K562 (cell line): ENCODE measurements at regions not wholly inside any gene's neighbourhood (a gene's known extent, or its start where the extent isn't known, plus 50 kb on each side); places are given as distances from the start of the nearest gene placed in this dataset.

Experiments used
- EZH2 ChIP-seq: IDR thresholded peaks from 2 replicates; pipeline ENCODE4 v1.6.1; 2012; ENCODE audit warnings: low read depth, mild to moderate bottlenecking, inconsistent platforms, low read length, borderline replicate concordance
- HMG20A ChIP-seq: fragments of 450-650 bp; formaldehyde crosslinking; conservative IDR thresholded peaks from 2 replicates; pipeline ENCODE4 v1.4.0; 2020; ENCODE audit warnings: mild to moderate bottlenecking, mixed read lengths
- KDM5B ChIP-seq: fragments of 200-600 bp; sonication (generic); IDR thresholded peaks from 2 replicates; pipeline ENCODE4 v1.6.1; 2012; ENCODE audit warnings: low read depth, mild to moderate bottlenecking, moderate library complexity, low read length, control low read depth, inconsistent platforms; ENCODE audit not compliant: insufficient replicate concordance
- MITF ChIP-seq: IDR thresholded peaks from 2 replicates; pipeline ENCODE4 v1.6.1; 2014; ENCODE audit warnings: antibody characterized with exemption
- POLR2A ChIP-seq: fragments of 450-650 bp; conservative IDR thresholded peaks from 2 replicates; pipeline ENCODE4 v1.6.1; 2016
- SMARCA4 ChIP-seq: fragments of 450-650 bp; IDR thresholded peaks from 2 replicates; pipeline ENCODE4 v1.6.1; 2016
- SP1 ChIP-seq: sonication (generic); formaldehyde crosslinking; IDR thresholded peaks from 2 replicates; pipeline ENCODE4 v1.8.1; 2022; ENCODE audit warnings: mild to moderate bottlenecking, missing genetic modification reagents
- TCF3 ChIP-seq: sonication (generic); formaldehyde crosslinking; IDR thresholded peaks from 2 replicates; pipeline ENCODE4 v1.4.0; 2020; ENCODE audit warnings: mild to moderate bottlenecking, missing genetic modification reagents
- TCF7 ChIP-seq: sonication (generic); IDR thresholded peaks from 2 replicates; pipeline ENCODE4 v1.6.1; 2016; ENCODE audit warnings: antibody characterized with exemption, borderline replicate concordance
- ZC3H11A ChIP-seq: IDR thresholded peaks from 2 replicates; pipeline ENCODE4 v1.6.1; 2012; ENCODE audit warnings: low read depth, low read length, improper control_type of control experiment
- ZNF274 ChIP-seq: IDR thresholded peaks from 2 replicates; pipeline ENCODE4 v1.6.1; 2011; ENCODE audit warnings: low read depth, mild to moderate bottlenecking, low read length, moderate library complexity, borderline replicate concordance
- ZNF609 ChIP-seq: sonication (generic); formaldehyde crosslinking; IDR thresholded peaks from 2 replicates; pipeline ENCODE4 v1.8.1; 2023; ENCODE audit warnings: missing genetic modification reagents, mild to moderate bottlenecking, borderline replicate concordance

GRCh38 chr9:110095776-110096175, 112.2 kb downstream of the C9orf152 start:
- TF ChIP-seq SP1 (CRISPR knock-in tag) = no peak
- no peak for TF ChIP-seq EZH2
- TF ChIP-seq ZC3H11A = no peak
- TF ChIP-seq KDM5B = no peak
- TF ChIP-seq ZNF609 (CRISPR knock-in tag) = no peak
- TF ChIP-seq ZNF274 = no peak
- TF ChIP-seq POLR2A = no peak
- no peak for TF ChIP-seq TCF7
- no peak for TF ChIP-seq MITF
- no peak for TF ChIP-seq SMARCA4
- no peak for TF ChIP-seq HMG20A (CRISPR knock-in tag)
- no peak for TF ChIP-seq TCF3 (CRISPR knock-in tag)
